Calu3 (cell line): ENCODE measurements at regions not wholly inside any gene's neighbourhood (a gene's known extent, or its start where the extent isn't known, plus 50 kb on each side); places are given as distances from the start of the nearest gene placed in this dataset.

Source experiments
- BruUV-seq: library from RNA; stranded (reverse); fragments of 400-500 nt; replicated peaks from 2 replicates; lab custom pipeline; 2021; lab: Mats Ljungman, UMichigan
- CTCF ChIA-PET: fragments of 300-600 bp; sonication (Branson Sonifier 250); formaldehyde crosslinking; loops from one replicate; lab custom pipeline; 2022; ENCODE audit warnings: antibody characterized with exemption; lab: Charles Lee
- DNase-seq: peaks from one replicate; pipeline ENCODE4 v3.0.0; 2022
- H3K27ac Mint-ChIP-seq: one replicate; pipeline ENCODE4 v1.8.0; 2022; ENCODE audit warnings: mixed read lengths; ENCODE audit not compliant: unreplicated experiment
- H3K27me3 Mint-ChIP-seq: one replicate; pipeline ENCODE4 v1.8.0; 2022; ENCODE audit warnings: mixed read lengths; ENCODE audit not compliant: unreplicated experiment
- H3K36me3 Mint-ChIP-seq: one replicate; pipeline ENCODE4 v1.8.0; 2022; ENCODE audit warnings: mild to moderate bottlenecking, moderate library complexity, mixed read lengths; ENCODE audit not compliant: insufficient read depth, unreplicated experiment
- H3K4me1 Mint-ChIP-seq: one replicate; pipeline ENCODE4 v1.8.0; 2022; ENCODE audit warnings: mild to moderate bottlenecking, low read depth, mixed read lengths; ENCODE audit not compliant: unreplicated experiment
- H3K4me3 Mint-ChIP-seq: one replicate; pipeline ENCODE4 v1.8.0; 2022; ENCODE audit warnings: mild to moderate bottlenecking, low read depth, moderate library complexity, mixed read lengths; ENCODE audit not compliant: unreplicated experiment
- H3K9me3 Mint-ChIP-seq: one replicate; pipeline ENCODE4 v1.8.0; 2022; ENCODE audit warnings: low read depth, mixed read lengths; ENCODE audit not compliant: unreplicated experiment
- CTCF ChIP-seq: fragments of 200-600 bp; IDR thresholded peaks from one replicate; pipeline ENCODE4 v1.8.0; 2022; ENCODE audit warnings: antibody characterized with exemption; ENCODE audit not compliant: unreplicated experiment
- intact Hi-C: fragments of 100-400 bp; cut with micrococcal nuclease; formaldehyde crosslinking; loops from one replicate; pipeline ENCODE4 v1.10.0; 2022; ENCODE audit not compliant: unreplicated experiment

DNA sequence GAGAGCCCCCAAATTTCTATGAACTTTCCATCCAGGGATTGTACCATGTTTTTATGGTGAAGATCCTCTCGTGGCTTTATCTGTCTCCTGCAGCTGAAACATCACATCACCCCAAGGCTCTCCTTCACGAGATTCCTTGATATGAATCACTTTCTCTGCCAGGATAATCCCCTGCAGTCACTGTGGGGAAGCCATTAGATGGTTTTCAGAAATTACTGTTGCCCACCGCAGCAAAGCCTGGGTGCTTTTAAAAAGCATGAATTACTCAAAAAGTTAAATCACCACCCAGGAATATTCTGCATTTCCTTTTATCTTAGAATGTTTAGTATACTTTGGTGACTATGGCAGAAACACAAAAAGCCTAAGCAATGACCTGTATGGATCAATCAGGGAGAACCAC lies 428.4 kb upstream of the SLC14A2 start:
- no peak for DNase-seq
- CTCF ChIA-PET, result no interaction called here
- Mint-ChIP-seq H3K4me3 (no peak overlapping the region), H3K36me3 (no peaks in the 10 kb centered on the region), H3K27me3 (no peaks in the 10 kb centered on the region), H3K4me1 (no peaks in the 10 kb centered on the region), H3K27ac (no peak overlapping the region), H3K9me3 (no peaks in the 10 kb centered on the region)
- TF ChIP-seq CTCF, result no peak
- intact Hi-C loops, result no loop called here
- no TSS peak for BruUV-seq

- intact Hi-C loops, result no loop called here
- no peak overlapping the region for H3K27ac Mint-ChIP-seq
- H3K4me3 Mint-ChIP-seq, result no peak overlapping the region
- no peaks in the 10 kb centered on the region for H3K27me3 Mint-ChIP-seq
- no peaks in the 10 kb centered on the region for H3K4me1 Mint-ChIP-seq
- no peaks in the 10 kb centered on the region for H3K9me3 Mint-ChIP-seq
- TF ChIP-seq CTCF, result no peak
- no peaks in the 10 kb centered on the region for H3K36me3 Mint-ChIP-seq
- no TSS peak for BruUV-seq
- CTCF ChIA-PET, result no interaction called here
- DNase-seq, result no peak
Observed at GRCh38 chr18:45191795-45192194, 423.5 kb upstream of the SLC14A2 start.

DNA sequence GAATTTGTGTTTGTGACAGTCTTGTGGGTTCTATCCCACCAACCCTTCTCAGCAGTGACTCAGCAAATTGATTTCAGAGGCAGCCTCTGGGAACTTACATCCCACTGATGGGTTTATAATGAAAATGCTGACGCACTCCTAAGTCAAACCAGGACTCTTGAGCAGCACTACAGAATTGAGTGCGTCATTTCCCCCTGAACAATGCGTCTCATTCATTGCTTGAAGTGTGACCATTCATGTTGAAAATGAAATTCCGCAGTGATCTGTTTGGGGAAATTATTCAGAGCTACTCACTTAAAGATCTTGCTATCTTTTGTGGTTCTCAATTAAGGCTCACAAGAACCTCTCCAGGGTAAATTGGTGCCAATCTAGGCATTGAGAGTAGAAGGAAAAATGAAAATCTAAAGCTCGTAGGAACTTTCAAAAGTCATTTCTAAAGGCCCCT lies 417.7 kb upstream of the SLC14A2 start:
- no peaks in the 10 kb centered on the region for H3K27me3 Mint-ChIP-seq
- no peak for TF ChIP-seq CTCF
- CTCF ChIA-PET, result no interaction called here
- no peak overlapping the region for H3K27ac Mint-ChIP-seq
- H3K9me3 Mint-ChIP-seq, result peaks cover 5% of the 10 kb centered on the region
- no peak overlapping the region for H3K4me3 Mint-ChIP-seq
- DNase-seq, result no peak
- no peaks in the 10 kb centered on the region for H3K36me3 Mint-ChIP-seq
- no TSS peak for BruUV-seq
- intact Hi-C loops, result no loop called here
- peaks cover 14% of the 10 kb centered on the region for H3K4me1 Mint-ChIP-seq

GRCh38 chr18:45198526-45198925 lies 416.8 kb upstream of the SLC14A2 start:
- Mint-ChIP-seq H3K4me3 (no peak overlapping the region), H3K27ac (no peak overlapping the region), H3K9me3 (peaks cover 5% of the 10 kb centered on the region), H3K27me3 (no peaks in the 10 kb centered on the region), H3K4me1 (peaks cover 14% of the 10 kb centered on the region), H3K36me3 (no peaks in the 10 kb centered on the region)
- TF ChIP-seq CTCF, result no peak
- DNase-seq, result no peak
- no TSS peak for BruUV-seq
- intact Hi-C loops, result no loop called here
- CTCF ChIA-PET, result no interaction called here
